ENCODE measurements at regions not wholly inside any gene's neighbourhood (a gene's known extent, or its start where the extent isn't known, plus 50 kb on each side); places are given as distances from the start of the nearest gene placed in this dataset.

GRCh38 chr3:139286241-139286640 lies 57.6 kb upstream of the MRPS22 start:
- no peak for DNase-seq

- DNase-seq: no peak
Observed at GRCh38 chr3:139286825-139287224, 57.0 kb upstream of the MRPS22 start.

GRCh38 chr3:139287557-139287956 lies 56.3 kb upstream of the MRPS22 start:
- DNase-seq: no peak

- DNase-seq: no peak
Observed at GRCh38 chr3:139288266-139288821, 55.5 kb upstream of the MRPS22 start.

GRCh38 chr3:139289860-139290524 lies 53.8 kb upstream of the MRPS22 start:
- no peak for DNase-seq

GRCh38 chr3:139291276-139292051 lies 52.4 kb upstream of the MRPS22 start:
- DNase-seq: no peak

GRCh38 chr3:139292192-139292591 lies 51.6 kb upstream of the MRPS22 start:
- no peak for DNase-seq

- no peak for DNase-seq
Observed at GRCh38 chr3:139292711-139293664, 50.8 kb upstream of the MRPS22 start.

- DNase-seq: no peak
Observed at GRCh38 chr3:139293665-139294023, 50.2 kb upstream of the MRPS22 start.

All from SW 1271 (cell line).